ENCODE measurements at regions not wholly inside any gene's neighbourhood (a gene's known extent, or its start where the extent isn't known, plus 50 kb on each side); places are given as distances from the start of the nearest gene placed in this dataset.
A peak's percentile ranks its signal among the peaks of the same experiment; 100 is the strongest.

DNA sequence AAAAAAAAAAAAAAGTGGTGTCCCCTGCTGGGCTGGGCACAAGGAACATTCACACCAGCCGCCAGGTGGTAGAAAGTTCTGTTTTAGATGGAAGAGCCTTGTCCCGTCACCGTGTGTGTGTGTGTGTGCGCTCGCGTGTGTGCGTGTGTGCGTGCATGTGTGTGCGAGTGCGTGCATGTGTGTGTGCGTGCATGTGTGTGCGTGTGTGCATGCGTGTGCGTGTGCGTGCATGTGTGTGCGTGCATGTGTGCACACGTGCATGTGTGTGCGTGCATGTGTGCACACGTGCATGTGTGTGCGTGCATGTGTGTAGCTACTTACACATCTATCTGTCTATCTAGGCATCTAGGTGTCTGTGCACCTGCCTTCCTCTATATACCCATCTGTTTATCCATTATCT, 491.7 kb downstream of the NPHP4 start:
- Mint-ChIP-seq H3K4me3 (no peak overlapping the region), H3K36me3 (ENCODE audit: insufficient read depth) (no peaks in the 10 kb centered on the region), H3K9me3 (no peaks in the 10 kb centered on the region), H3K27me3 (ENCODE audit: low read depth) (peaks cover 5% of the 10 kb centered on the region), H3K4me1 (ENCODE audit: low read depth) (no peaks in the 10 kb centered on the region)
- ATAC-seq: no peak
- no peak for DNase-seq

DNA sequence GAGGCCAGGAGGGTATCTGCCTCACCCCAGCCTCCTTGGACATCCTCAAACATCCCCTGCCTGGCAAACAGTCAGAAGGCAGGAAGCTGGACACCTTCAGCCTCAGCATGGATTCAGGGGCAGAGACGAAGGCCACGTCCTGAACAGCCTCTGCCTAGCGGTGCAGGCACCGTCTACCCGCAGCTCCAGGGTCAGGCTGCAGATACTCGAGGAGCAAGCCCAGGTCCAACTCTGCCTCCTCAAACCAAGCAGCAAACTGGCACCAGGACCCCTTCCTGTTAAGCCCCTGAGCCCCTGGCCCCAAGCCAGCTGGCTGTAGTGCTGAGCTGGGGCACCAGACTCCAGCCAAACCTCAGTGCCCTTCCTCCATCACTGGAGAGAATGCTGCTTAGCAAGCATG, 494.7 kb downstream of the NPHP4 start:
- H3K4me1 Mint-ChIP-seq (ENCODE audit: low read depth): no peaks in the 10 kb centered on the region
- H3K27me3 Mint-ChIP-seq (ENCODE audit: low read depth): peaks cover 8% of the 10 kb centered on the region
- H3K4me3 Mint-ChIP-seq: no peak overlapping the region
- H3K9me3 Mint-ChIP-seq: no peaks in the 10 kb centered on the region
- no peaks in the 10 kb centered on the region for H3K36me3 Mint-ChIP-seq (ENCODE audit: insufficient read depth)
- ATAC-seq (no peak), DNase-seq (no peak)

DNA sequence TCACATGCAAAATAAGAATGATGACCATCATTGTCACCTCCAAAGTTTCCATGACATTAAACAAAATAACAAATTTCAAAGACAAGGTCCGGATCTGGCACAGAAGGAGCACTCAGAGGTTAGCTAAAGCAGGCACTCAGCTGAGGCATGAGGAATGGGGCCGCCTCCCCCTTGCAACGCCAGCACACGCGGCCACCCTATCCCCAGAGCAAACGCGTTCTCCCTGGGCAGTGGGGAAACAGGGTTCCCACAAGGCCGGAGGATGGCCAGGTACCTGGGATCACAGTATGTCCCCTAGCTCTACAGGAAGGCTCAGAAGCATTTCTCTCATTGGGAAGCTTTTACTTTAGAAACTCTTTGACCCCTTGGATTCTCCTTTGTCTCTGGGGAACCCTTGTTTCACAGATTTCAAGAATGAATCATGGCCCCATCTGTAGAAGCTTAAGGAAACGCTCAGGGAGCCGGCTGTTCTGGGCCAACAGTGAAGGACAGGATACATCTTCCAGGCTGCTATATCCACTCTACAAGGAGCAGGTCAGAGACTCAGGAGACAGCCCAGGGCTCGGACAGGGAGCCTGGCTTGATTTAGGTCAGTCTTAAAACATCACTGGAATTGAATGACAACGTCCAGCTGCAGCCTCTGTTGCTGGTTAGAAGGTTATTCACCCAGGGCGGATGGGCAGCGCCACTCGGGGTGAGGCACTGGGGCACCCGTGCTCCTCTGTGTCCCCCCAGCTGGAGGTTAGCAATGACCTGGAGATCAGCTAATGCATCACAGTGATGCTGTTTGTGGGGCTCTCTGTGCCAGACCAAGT, 496.4 kb downstream of the NPHP4 start:
- no peak for ATAC-seq
- H3K9me3 Mint-ChIP-seq: no peaks in the 10 kb centered on the region
- no peak for DNase-seq
- no peaks in the 10 kb centered on the region for H3K4me1 Mint-ChIP-seq (ENCODE audit: low read depth)
- no peak overlapping the region for H3K4me3 Mint-ChIP-seq
- no peaks in the 10 kb centered on the region for H3K36me3 Mint-ChIP-seq (ENCODE audit: insufficient read depth)
- H3K27me3 Mint-ChIP-seq (ENCODE audit: low read depth): peaks cover 8% of the 10 kb centered on the region

DNA sequence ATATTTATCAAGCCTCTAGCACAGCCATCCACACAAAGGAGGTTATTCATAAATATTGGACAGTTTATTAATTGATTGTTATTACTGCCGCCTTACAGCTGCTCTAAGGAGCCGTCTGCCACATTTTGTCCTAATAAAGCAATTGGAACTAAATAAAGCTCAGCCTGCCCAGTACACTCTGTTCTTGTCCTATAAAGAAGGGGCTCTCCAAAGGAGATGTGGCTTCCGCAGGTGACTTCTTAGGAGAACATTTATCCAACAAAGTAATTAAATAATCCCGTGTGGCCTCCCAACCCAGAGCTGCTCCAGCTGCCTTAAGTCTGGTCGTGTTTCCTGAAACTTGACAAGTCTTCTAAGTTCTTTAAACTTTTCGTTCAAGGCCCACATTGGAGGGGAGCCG, 497.7 kb downstream of the NPHP4 start:
- Mint-ChIP-seq H3K36me3 (ENCODE audit: insufficient read depth) (no peaks in the 10 kb centered on the region), H3K27me3 (ENCODE audit: low read depth) (peaks cover 8% of the 10 kb centered on the region), H3K4me3 (no peak overlapping the region), H3K9me3 (no peaks in the 10 kb centered on the region), H3K4me1 (ENCODE audit: low read depth) (no peaks in the 10 kb centered on the region)
- no peak for DNase-seq
- ATAC-seq: no peak

DNA sequence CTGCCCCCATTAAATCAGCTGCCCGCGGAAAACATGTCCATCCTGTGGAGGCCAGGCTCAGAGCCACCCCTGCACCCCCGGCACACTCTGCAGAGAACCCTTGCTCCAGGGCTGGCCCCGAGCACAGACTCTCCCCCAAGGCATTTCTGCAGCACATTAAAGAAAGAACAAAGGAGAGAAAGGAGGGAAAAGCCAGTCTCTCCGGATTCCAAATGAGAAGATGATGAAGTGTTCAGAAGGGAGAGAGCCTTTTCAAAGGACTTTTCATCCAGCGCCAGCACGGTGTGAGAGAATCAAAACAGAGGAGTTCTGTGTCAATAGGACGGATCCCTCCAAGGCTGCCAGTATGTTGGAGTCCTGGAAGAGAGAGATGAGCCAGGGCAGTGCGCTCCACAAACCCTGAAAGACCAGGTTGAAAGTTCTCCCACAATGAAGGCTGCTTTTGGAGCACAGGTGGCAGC, 498.3 kb downstream of the NPHP4 start:
- Mint-ChIP-seq H3K4me1 (ENCODE audit: low read depth) (no peaks in the 10 kb centered on the region), H3K36me3 (ENCODE audit: insufficient read depth) (no peaks in the 10 kb centered on the region), H3K4me3 (no peak overlapping the region), H3K27me3 (ENCODE audit: low read depth) (peaks cover 8% of the 10 kb centered on the region), H3K9me3 (no peaks in the 10 kb centered on the region)
- ATAC-seq (no peak), DNase-seq (no peak)

DNA sequence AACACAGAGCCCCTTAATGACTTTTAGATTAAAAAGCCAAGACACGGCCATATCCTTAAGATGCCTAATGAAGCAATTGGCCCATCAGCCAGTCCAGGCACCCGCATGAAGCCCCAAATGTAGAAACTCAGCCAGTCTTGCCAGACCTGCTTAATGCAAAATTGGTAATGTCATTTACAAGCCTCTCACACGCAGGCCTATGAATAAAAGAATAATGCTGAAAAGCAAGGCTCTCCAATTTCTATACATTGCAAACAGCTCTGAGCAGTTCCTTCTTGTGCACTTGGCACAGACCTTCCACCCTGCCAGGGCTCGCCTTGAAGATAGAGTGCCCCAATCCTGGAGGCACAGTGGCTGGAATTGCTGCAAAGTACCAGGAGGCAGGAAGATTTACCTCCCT, 498.9 kb downstream of the NPHP4 start:
- ATAC-seq (no peak), DNase-seq (no peak)
- Mint-ChIP-seq H3K9me3 (no peaks in the 10 kb centered on the region), H3K4me1 (ENCODE audit: low read depth) (no peaks in the 10 kb centered on the region), H3K27me3 (ENCODE audit: low read depth) (peaks cover 8% of the 10 kb centered on the region), H3K4me3 (no peak overlapping the region), H3K36me3 (ENCODE audit: insufficient read depth) (no peaks in the 10 kb centered on the region)

DNA sequence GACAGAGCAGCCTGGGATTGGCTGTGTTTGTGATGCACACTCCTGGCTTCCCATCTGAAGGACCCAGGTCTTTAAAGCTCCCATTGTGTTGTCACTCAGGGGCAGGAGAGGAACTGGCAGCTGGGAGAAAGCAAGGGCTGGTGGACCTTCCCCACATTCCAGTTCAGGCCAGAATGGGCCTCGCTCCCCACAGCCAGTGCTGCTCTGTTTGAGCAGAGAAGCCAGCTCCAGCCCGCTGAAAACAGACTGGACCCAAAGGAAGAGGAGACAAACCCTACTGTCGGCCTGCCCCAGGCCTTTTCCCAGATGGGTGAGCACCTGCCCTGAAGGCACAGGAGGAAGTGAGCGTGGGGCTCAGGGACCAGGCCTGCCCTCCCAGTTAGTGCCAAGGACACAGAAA, 499.4 kb downstream of the NPHP4 start:
- no peaks in the 10 kb centered on the region for H3K9me3 Mint-ChIP-seq
- no peaks in the 10 kb centered on the region for H3K36me3 Mint-ChIP-seq (ENCODE audit: insufficient read depth)
- DNase-seq (no peak), ATAC-seq (no peak)
- peaks cover 8% of the 10 kb centered on the region for H3K27me3 Mint-ChIP-seq (ENCODE audit: low read depth)
- H3K4me1 Mint-ChIP-seq (ENCODE audit: low read depth): no peaks in the 10 kb centered on the region
- no peak overlapping the region for H3K4me3 Mint-ChIP-seq

DNA sequence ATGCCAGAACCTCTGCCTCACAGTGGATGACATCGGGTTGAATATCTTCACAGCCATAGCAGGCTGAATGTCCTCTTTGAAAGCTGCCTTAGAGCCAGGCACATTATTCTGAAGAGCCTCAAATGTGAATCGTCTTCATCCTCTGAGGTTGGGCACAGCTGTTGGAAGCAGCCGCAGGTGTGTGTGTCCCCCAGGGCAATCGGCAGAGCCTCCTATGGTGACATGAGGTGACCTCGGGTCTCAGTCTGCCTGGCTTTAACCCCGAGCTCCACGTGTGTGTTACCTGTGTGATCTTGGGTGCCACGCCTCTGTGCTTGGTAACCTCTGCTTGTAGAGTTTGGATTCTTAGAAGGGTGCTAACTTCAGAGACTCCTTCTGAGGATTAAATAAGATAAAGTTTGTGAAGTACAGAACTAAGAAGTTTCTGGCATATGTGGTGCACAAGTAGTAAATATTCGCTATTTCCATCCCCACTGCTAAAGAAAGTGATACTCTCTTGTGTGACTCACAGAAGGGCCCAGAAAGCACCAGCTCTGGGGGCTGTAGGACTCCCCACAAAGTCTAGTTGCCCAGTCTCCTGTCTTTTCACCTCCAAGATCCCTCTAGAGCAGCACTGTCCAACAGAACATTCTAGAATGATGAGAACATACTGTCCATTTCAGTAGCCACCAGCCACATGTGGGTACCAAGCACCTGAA, 500.9 kb downstream of the NPHP4 start:
- DNase-seq: no peak
- H3K4me3 Mint-ChIP-seq: no peak overlapping the region
- H3K36me3 Mint-ChIP-seq (ENCODE audit: insufficient read depth): no peaks in the 10 kb centered on the region
- H3K9me3 Mint-ChIP-seq: no peaks in the 10 kb centered on the region
- H3K27me3 Mint-ChIP-seq (ENCODE audit: low read depth): peaks cover 6% of the 10 kb centered on the region
- H3K4me1 Mint-ChIP-seq (ENCODE audit: low read depth): no peaks in the 10 kb centered on the region
- no peak for ATAC-seq

DNA sequence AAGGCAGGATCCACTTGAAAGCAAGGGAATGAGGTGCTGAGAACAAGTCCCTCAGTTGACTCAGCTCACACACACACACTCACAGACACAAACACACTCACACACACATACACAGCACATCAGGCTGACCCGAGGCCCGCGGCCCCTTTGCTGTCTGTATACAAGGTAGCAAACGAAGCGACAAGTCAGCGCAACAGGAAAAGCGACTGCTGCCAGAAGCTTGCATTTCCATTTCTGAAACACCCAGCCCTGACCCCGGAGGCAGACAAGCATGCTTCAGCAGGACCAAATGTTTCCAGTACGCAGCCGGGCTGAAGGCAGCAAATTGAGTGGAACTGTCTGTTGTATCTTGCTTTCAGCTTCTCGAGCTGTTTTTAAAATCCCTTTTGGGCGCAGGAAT, 501.6 kb downstream of the NPHP4 start:
- DNase-seq: no peak

DNA sequence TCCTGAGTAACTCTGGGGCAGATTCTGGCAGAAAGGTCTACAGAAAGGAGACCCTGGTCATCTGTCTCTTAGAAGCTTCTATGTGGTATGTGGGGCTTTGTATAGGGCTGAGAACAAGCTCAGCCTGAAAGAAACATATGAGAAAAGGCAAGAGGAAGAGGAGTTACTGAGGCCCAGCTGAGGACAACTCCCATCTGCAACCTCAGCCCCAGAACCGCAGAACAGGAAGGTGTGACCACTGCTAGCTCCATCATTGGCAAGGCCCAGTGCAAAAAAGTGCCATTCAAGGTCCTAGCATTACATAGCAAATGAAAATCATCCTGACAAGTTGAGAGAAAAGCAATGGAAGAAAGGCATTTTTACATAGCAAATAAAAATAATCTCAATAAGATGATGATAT, 503.8 kb downstream of the NPHP4 start:
- no peak for DNase-seq
- H3K27me3 Mint-ChIP-seq (ENCODE audit: low read depth): no peaks in the 10 kb centered on the region
- no peaks in the 10 kb centered on the region for H3K36me3 Mint-ChIP-seq (ENCODE audit: insufficient read depth)
- no peaks in the 10 kb centered on the region for H3K4me1 Mint-ChIP-seq (ENCODE audit: low read depth)
- H3K4me3 Mint-ChIP-seq: no peak overlapping the region
- ATAC-seq: no peak
- no peaks in the 10 kb centered on the region for H3K9me3 Mint-ChIP-seq

More for the DNA sequence above, 501.6 kb downstream of the NPHP4 start:
- no peaks in the 10 kb centered on the region for H3K36me3 Mint-ChIP-seq (ENCODE audit: insufficient read depth)
- H3K4me3 Mint-ChIP-seq: no peak overlapping the region
- ATAC-seq: no peak
- H3K27me3 Mint-ChIP-seq (ENCODE audit: low read depth): peaks cover 5% of the 10 kb centered on the region
- H3K9me3 Mint-ChIP-seq: no peaks in the 10 kb centered on the region
- H3K4me1 Mint-ChIP-seq (ENCODE audit: low read depth): no peaks in the 10 kb centered on the region

DNA sequence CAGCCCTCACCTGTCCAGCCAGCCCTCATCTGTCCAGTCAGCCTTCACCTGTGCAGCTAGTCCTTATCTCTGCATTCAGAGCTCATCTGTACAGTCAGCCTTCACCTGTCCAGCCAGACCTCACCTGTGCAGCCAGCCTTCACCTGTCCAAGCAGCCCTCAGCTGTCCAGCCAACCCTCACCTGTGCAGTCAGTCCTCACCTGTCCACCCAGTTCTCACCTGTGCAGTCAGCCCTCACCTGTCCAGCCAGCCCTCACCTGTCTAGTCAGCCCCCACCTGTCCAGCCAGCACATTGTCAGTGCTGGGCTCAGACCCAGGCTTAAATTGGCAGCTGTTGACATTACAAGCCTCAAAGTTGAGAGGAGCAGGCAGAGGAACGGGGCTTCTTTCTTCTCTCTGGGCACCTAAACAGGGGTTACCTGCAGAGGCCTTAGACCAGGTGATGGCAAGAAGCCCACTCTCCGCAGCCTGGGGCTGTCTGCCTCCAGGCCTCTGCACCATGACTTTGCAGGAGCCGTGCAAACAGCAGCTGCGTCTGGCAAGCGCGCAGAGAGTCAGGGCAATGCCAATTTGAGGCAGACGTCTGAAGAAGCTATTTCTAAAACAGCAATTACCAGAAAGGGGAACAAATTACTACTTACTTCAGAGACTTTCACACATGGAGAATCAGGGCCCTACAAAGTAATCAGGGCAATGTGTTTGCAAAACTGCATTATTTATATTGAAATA, 506.1 kb downstream of the NPHP4 start:
- no peaks in the 10 kb centered on the region for H3K27me3 Mint-ChIP-seq (ENCODE audit: low read depth)
- no peaks in the 10 kb centered on the region for H3K36me3 Mint-ChIP-seq (ENCODE audit: insufficient read depth)
- peaks cover 6% of the 10 kb centered on the region for H3K4me1 Mint-ChIP-seq (ENCODE audit: low read depth)
- H3K9me3 Mint-ChIP-seq: no peaks in the 10 kb centered on the region
- no peak overlapping the region for H3K4me3 Mint-ChIP-seq
- ATAC-seq (no peak), DNase-seq (no peak)

DNA sequence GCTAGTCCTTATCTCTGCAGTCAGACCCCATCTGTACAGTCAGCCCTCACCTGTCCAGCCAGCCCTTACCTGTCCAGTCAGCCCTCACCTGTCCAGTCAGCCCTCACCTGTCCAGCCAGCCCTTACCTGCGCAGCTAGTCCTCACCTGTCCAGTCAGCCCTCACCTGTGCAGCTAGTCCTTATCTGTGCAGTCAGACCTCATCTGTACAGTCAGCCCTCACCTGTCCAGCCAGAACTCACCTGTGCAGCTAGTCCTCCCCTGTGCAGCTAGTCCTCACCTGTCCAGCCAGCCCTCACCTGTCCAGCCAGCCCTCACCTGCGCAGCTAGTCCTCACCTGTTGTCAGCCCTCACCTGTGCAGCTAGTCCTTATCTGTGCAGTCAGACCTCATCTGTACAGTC, 506.8 kb downstream of the NPHP4 start:
- no peak for ATAC-seq
- no peaks in the 10 kb centered on the region for H3K36me3 Mint-ChIP-seq (ENCODE audit: insufficient read depth)
- DNase-seq: no peak

DNA sequence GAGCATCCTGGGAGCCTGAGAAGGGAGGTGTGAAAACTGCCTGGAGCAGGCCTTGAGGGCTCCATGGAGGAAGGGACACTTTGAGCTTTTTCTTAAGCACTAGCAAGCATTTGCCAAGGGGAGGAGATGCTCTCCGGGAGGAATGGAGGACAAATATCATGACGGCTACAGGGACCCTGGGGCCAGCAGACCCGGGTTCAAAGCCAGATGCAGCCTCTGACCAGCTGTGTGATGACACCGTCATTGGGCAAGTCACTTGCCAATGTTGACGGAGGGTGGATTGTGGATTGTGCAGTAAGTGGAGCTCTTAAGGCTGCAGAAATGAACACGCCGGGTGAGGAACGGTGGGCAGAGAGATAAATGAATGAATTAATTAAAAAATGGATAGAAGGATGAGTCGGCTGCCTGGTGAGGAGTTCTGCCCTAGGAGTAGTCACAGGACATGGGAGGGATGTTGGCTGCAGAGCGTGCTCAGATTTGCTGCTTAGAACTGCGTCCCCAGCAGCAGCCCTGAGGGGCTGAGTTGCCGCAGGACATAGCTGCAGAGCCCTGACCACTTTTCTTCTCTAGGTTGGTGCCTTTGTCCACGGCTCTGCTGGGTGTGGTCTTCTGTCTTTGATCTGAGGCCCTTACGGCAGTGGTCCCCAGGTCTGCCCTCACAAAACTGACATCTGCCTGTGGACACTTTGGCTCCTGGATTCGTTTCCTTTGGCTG, 507.6 kb downstream of the NPHP4 start:
- Mint-ChIP-seq H3K9me3 (no peaks in the 10 kb centered on the region), H3K4me1 (ENCODE audit: low read depth) (peaks cover 6% of the 10 kb centered on the region), H3K27me3 (ENCODE audit: low read depth) (no peaks in the 10 kb centered on the region), H3K36me3 (ENCODE audit: insufficient read depth) (no peaks in the 10 kb centered on the region), H3K4me3 (no peak overlapping the region)
- ATAC-seq (no peak), DNase-seq (no peak)

More for the DNA sequence above, 506.8 kb downstream of the NPHP4 start:
- H3K4me1 Mint-ChIP-seq (ENCODE audit: low read depth): peaks cover 6% of the 10 kb centered on the region
- H3K9me3 Mint-ChIP-seq: no peaks in the 10 kb centered on the region
- H3K4me3 Mint-ChIP-seq: no peak overlapping the region
- no peaks in the 10 kb centered on the region for H3K27me3 Mint-ChIP-seq (ENCODE audit: low read depth)

DNA sequence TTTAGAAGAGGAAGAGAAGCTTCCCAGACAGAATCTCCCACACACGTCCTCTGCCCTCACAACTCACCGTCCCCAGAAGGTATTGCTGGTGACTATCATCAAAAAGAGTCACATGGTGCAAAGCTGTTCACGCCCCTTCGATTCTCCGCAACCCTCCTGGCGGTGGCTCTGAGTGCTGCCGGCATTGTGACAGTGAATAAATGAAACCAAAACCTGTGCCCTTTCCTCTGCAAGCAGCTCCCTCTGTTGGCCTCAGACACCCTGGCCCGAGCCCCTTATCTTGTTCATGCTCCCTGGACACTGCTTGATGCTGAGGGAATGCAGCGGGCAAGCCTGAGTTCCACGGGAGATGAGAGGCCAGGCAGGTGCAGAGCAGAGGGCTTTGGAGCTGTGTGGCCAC, 510.3 kb downstream of the NPHP4 start:
- no peak overlapping the region for H3K4me3 Mint-ChIP-seq
- peak; percentile 77 to 78 for ATAC-seq
- H3K4me1 Mint-ChIP-seq (ENCODE audit: low read depth): peaks cover 6% of the 10 kb centered on the region
- H3K36me3 Mint-ChIP-seq (ENCODE audit: insufficient read depth): no peaks in the 10 kb centered on the region
- H3K27me3 Mint-ChIP-seq (ENCODE audit: low read depth): no peaks in the 10 kb centered on the region
- no peaks in the 10 kb centered on the region for H3K9me3 Mint-ChIP-seq
- peak; percentile 20 for DNase-seq

Measured in activated T-cell treated with anti-CD3 and anti-CD28 coated beads, Interleukin-2, amount 50 U/mL, for 4 hours (primary cell).